Stimulated activated CD4-positive, alpha-beta T cell treated with anti-CD3 and anti-CD28 coated beads, Interleukin-2, amount 100 ng/mL, for 24 hours (primary cell): ENCODE measurements at regions not wholly inside any gene's neighbourhood (a gene's known extent, or its start where the extent isn't known, plus 50 kb on each side); places are given as distances from the start of the nearest gene placed in this dataset.
"Not testable (repeated sequence)": the region's sequence is repeated elsewhere in the genome, so short reads cannot be mapped to it uniquely, and the experiment has no call there.

ENCODE experiments used
- DNase-seq, 2 donors: peaks; one replicate each; pipeline ENCODE4 v3.0.0-alpha.2; 2020

DNA sequence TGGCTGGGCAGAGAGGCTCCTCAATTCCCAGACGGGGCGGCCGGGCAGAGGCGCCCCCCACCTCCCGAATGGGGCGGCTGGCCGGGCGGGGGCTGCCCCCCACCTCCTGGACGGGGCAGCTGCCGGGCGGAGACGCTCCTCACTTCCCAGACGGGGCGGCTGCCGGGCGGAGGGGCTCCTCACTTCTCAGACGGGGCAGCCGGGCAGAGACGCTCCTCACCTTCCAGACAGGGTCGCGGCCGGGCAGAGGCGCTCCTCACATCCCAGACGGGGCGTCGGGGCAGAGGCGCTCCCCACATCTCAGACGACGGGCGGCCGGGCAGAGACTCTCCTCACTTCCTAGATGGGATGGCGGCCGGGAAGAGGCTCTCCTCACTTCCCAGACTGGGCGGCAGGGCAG lies 214.1 kb downstream of the SOX2 start:
- DNase-seq, result not testable (repeated sequence)

DNA sequence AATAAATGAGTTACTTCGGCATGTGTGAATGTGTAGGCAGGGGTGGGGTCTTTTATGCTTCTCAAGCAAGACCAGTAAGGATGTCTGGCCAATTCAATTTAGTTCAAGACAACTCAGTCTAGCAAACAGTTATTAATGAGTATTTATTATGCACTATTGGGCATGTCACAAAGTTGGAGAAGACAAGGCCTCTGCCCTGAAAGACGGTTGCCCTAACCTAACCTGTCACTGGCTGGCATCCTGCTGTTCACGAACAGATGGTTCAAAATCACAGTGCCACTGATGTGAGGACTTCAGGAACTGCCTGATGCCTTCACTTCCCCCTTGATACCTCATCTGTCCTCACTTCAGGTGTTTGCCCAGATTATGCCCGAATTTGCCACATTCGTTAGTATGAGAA lies 217.8 kb downstream of the SOX2 start:
- DNase-seq, result no peak

DNA sequence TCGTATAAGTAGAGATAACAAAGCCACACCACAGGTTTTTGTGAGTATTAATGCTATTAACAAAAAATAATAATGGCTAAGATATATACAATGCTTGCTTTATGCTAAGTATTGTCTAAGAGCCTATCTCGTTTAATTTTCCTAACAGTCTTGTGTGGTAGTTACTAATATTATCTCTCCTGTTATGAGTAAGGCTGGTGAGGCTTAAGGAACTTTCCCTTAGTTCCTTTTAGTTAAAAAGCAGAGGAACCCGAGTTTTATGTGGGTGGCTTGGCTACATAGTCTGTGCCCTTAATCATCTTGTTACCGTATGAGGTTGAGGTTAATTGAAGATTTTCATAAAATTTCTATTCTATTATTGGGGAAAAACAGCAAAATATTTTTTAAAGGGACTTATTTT lies 218.4 kb downstream of the SOX2 start:
- no peak for DNase-seq

DNA sequence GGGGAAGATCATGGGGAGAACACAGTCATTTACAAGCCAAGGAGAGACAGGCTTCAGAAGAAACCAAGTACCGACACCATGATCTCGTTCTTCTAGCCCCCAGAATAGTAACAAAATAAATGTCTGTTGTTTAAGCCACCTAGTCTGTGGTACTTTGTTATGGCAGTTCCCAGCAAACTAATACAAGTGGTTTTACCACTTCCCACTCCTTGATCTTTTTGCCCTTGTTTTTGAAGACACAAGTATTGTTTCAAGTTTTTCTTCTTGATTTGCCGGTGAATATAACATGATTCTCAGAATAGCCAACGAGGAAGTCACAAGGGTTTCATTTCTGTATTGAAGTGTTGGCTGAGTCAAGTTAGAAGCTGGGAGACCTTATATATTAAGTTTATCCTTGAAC lies 220.3 kb downstream of the SOX2 start:
- DNase-seq, result no peak

DNA sequence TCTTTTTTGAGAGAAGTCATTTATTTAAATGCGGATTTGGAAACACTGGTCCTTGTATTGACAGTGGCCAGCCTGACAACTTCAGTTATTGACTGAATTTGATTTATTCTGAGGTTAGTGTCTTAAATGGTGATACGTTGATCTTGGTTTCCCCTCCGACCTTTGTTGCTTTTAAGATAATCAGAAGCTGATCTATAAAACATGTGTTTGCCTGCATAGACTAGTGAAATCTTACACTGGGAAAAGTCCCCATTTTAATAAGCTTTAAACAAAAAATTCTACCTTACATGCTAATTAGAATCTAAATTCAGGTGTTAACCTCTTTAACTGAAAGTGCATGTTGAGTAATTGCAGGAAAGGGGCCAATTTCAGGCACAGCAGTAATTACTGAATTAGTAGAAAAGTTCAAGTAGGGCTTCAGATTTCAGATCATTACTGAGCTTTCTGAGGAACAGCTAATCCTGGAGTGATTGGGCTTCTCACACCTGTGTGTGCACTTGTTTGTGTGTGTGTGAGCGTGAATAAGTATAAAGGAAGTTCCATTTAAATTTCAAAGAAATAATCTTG lies 221.4 kb downstream of the SOX2 start:
- no peak for DNase-seq

DNA sequence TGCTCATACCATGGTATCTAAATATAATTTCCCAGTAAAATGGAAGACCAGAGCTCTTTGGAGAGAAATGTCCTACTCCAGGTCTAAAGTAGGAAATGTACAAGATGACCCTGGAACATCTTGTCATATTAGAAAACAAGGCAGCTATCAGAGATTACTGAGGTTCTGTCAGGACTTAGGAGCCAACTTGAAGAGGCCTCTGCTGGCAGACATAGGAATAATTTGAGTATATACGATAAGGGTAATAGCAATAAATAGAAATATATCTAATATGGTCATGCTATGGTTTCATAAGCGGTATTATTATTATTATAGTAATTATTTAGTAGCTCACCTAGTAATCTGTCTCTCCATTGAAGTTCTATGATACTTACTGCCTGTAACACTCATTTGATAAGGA lies 224.2 kb downstream of the SOX2 start:
- no peak for DNase-seq

DNA sequence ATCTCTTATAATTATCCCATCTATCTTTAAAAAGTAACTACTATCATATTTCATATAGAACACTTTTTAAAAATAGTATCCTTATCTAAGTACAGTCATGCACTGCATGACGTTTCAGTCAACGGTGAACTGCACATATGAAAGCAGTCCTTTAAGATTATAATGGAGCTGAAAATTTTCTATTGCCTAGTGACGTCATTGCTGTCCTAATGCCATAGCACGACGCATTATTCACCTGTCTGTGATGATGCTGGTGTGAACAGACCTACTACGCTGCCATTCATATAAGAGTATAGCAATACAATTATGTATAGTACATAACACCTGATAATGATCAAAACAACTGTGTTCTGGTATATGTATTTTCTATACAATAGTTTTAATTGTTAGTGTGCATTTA lies 225.0 kb downstream of the SOX2 start:
- DNase-seq, result no peak

DNA sequence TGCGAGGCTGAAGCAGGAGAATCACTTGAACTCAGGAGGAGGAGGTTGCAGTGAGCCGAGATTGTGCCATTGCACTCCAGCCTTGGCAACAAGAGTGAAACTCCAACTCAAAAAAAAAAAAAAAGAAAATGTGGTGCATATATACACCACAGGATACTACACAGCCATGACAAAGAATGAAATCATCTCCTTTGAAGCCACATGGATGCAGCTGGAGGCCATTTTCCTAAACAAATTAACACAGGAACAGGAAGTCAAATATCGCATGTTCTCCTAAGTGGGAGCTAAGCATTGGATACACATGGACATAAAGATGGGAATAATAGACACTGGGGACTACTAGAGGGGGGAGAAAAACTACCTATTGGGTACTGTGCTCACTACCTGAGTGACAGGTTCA lies 226.9 kb downstream of the SOX2 start:
- DNase-seq, result not testable (repeated sequence)

DNA sequence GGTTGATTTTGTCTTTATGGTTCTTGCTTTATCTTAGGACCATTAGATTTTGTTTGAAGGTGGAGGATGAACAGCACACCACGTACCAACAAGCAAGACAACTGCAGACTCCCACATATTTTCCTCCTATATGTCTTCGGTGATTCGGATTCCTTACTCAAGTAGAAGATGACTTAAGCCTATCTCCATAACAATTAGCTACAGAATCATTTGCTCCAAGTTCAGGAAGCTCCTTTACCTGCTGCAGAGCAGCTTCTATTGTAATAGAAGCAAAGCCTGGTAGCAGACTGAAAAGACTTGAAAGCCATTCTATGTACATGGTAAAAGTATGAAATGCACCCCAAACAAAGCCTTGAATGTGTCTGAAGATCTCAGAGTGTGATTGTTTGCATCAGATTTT lies 229.0 kb downstream of the SOX2 start:
- no peak for DNase-seq

DNA sequence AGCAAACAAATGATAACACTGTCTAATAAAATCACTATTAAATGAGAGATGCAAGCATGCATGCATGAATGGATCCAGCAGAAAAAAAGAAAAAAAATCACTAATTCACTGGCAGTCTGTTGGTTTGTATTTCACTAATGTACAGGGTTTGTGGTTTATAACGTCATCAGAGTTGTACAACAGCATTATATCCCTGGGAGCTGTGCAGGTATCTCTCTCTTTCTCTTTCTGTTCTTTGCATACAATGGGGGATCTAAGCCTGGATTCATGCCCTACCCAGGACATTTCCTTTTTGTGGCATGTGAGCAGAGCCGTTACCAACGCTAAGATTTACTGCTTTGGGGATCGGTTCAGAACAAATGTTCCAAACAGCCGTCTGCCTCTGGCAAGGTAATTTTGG lies 229.5 kb downstream of the SOX2 start:
- DNase-seq, result no peak

DNA sequence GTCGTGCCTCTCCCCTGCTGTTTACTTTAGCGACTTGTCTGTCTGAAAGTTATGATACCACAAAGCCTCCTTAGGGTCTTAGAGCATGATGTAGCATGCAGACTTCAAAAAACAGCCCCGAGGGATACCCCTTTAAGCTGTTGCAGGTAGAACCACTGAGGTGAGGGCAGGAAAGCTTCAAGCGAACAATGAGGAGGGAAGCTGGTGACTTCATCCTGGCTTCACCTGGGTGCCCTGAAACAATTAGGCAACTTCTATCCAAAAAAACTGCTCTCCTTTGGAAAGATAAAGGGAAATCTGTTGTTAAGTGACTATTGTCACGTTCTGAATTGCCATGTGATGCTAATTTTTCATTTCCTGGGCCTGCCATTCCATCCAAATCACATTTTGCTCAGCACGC lies 231.6 kb downstream of the SOX2 start:
- DNase-seq, result no peak

DNA sequence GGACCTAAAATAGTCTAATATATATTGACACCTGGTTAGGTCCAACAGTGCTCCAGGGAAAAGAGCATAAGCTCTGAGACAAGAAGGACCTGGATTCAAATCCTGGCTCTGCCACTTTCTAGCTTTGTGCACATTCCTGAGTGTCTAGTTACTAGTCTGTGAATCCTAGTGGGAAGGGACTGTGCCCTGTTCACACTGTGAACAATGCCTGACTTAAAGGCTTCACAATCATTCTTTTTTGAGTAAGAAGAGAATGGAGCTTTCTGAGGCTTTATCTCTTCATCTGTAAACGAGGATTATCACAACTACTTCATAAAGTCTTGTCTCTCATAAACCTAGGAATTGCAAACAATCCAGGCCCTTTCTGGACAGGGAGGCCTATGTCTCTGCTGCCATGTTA lies 235.9 kb downstream of the SOX2 start:
- DNase-seq, result no peak

DNA sequence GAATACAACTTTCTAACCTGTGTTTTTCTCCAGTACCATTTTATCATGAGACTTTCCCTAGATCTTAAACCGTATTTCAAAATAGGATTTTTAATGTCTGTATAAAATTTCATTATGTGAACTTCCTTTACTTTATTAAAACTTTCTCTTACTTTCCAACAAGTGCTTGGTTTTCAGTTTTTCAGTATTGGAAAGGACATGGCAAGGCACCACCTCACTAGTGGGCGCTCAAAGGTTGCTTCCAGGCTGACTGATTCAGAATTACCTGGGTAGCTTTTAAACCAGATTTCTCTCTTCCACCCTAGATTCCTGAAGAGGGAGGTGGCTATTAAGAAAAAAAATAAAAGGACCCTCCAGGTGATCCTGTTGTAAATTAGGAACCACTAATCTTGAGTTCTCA lies 236.6 kb downstream of the SOX2 start:
- no peak for DNase-seq

DNA sequence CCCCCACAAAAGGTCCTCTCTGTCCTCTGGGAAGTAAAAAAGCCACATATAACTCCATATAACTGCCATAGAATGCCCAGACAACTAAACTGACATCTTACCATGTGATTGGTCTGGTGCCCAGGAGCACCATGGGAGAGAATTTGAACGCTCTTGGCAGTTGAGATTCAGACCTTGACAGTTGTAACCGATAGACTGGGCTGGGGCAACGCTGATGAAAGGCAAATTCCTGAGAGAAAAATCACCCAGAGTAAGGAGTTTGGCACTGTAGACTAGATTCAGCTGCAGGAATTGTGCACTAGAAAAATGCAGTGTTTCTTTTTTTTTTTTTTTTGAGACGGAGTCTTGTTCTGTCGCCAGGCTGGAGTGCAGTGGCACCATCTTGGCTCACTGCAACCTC lies 240.5 kb downstream of the SOX2 start:
- DNase-seq, result no peak

DNA sequence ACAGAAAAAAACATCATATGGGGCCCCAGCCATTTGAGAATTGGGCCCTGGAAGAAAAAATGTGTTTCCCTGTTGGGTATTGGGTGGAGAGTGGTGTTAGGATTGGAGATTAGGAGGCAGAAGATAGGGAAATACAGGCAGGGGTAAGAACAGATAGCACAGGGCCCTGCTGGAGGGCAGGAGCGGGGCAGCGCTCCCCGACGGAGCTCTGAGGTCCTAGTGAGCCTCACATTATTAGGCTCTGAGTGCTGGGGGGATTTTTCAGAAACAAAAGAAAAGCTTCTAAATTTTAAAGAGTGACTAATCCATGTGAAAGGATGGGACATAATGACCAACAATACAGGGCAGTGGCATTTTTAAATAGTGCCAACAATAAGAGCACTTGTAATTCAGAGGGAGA lies 241.2 kb downstream of the SOX2 start:
- DNase-seq, result no peak

DNA sequence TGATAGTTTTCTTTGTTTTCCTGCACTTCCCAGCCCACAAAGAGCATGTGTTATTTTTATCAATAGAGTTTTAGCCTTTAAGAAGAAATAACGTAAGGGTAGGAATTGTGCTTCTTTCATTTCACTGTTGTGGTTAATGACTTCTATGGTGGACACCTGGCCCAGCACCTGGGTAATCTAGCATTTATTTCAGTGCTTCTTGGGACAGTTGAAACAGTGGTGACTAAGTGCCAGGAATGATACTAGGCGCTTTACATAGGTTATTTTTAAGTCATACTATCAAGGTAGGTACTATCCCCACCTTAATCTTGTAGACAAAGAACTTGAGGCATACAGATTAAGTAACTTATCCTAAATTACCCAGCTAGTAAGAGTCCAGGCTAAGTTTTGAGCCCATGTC lies 243.8 kb downstream of the SOX2 start:
- no peak for DNase-seq

DNA sequence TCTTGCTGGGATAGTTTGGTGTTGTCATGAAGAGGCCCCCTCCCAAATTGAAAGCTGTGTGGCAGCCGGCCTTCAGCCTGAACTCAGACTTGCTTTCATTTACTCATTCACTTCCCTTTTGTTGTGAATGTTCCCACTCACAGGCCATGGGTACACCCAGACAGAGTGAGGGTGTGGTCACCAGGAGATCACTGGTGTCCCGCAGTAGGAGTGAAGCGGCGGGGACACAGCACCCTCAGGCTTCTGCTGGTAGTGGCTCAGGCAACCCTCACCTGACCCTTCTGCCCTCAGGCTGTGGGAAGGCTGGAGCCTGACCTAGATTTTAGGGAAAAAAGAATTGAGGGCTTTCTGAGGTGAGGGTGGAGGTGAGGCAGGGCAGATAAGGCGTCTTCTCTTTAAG lies 244.4 kb downstream of the SOX2 start:
- no peak for DNase-seq

DNA sequence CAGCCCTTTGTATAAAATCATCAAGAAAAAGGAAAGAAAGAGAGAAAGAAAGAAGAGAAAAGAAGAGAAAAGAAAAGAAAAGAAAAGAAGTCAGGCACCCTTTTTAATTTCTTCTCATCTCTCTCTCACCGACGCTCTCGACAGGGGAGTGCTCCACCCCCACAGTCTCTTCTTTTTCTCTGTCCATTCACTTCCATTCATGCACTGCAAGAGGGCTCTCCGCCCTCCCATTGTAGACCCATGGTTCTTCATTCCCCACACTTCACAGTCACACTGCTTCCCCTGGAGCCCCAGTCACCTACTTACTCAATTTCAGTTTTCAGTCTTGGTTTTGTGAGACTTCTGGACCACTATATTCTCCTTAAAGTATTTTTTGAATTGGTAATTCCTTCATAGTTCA lies 254.7 kb downstream of the SOX2 start:
- DNase-seq, result no peak

DNA sequence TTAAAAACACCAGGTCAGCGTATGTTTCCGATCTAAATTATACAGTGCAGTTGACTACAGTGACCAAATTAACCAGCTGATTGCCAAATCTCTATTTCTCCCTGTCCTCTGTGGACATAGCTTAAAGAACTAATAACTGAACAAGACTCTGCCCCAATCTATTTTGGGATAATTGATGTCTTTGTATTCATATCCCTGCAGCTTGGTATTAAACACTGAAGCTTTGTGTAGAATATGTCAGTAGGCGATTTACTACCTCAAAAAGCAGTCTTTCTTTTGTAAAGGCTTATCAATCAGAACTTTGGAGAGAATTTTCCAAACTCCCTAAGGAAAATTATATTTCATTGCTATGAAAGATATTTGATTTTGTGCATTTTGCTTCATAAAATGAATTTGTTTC lies 258.2 kb downstream of the SOX2 start:
- DNase-seq, result no peak

DNA sequence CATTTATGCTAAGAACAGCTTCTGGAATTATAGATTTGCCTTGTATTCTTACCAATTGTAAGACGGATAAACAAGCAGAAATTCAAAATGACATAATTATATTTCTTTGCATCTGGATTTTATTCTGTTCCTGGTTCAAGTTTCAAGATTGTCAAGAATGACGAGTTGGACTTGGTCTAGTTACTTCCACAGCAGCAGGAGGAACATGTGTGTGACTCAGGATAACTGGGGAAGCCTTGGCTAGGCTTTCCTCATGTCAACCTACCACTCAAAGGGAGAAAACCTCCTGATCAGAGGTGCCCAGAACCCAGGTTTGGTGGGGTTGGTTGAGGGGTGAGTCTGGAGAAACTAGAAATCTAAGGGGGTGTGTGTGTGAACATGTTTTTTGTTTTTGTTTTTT lies 259.7 kb downstream of the SOX2 start:
- DNase-seq, result no peak

DNA sequence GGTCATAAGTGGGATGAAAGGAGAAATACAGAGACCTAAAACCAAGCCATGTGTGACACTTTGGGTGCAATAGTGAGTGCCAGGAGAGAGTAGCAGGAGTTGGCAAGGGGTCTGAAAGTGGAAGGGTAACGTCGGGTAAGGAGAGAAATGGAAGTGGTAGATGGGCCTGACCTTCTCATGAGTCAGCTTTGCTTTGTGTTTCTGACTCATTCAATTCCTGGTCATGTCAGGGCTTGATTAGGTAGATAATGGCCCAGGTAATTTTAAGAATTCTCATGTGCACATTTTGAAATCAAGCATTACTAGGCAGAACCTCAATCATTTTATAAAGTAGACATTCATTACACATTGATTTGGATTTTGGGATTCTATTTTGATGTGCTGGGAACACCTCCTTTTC lies 262.5 kb downstream of the SOX2 start:
- no peak for DNase-seq

DNA sequence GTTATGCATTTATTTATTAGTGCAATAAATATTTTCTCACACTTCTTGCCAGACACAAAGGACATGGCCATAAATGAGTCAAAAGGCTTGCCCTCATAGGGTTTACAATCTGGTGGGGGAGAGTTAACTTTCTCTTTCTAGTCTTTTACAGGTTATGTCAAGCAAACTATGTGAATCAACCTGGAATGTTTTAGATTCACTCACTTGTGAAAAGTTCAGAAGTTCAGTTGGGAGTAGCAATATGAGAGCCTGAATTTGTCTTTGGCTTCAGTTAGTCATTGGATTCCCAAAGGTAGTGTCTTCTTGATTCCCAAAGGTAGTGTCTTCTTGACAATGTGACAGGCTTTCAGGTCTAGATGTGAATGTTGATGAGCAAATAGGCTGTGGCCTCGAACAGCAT lies 264.8 kb downstream of the SOX2 start:
- DNase-seq, result no peak

DNA sequence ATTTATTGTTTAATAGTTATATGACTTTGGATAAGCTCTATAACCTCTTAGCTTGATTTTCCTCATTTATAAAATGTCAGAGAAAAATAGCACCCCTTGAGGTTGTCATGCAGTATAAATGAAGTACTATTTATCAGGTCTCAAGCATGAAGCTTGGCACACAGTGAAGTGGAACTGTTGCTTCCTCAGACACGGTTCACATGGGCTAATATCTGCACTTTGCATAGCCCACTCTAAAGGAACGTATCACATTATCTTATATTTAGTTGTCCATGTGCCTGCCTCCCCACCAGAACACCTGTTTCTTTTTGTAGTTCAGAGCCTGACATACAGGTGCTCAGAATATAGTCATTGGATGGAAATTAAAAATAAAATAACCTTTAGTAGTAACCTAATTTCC lies 273.7 kb downstream of the SOX2 start:
- DNase-seq, result no peak

DNA sequence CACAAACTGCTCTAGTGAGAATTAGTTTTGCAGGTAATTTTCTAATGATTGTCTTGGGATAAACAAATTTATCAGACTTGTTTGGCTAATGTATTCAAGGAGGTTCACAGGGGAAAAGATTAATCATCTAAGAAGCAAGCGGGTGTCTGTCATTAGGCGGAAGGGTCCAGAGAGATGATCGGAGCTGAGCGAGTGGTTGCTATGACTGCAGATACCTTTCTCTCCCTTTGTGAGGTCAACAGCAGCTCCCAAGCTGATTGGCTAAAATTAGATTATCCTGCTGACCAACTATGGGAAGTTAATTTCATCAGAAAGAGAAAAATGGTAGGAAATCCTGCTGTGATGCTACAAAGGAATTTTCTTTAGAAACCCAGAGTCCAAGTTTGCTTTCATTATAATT lies 276.0 kb downstream of the SOX2 start:
- DNase-seq, result no peak

DNA sequence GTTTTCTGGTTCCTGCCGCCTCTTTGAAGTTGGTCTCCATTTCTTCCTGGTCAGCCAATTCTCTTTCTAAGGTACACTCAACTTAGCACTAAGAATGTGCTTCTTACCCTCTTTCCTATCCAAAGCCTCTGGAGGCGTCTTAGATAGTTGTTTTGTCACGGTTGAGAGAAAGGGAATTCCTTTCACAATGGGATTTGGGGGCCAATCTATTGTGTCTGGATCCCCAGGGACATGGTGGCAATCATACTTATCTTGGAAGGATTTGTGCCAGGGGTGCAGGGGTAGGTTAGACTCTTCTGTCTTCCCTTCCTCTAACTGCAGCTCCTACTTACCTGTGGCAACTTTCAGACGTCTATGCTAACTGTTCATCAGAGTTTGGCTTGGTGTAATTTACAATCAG lies 287.1 kb downstream of the SOX2 start:
- no peak for DNase-seq

DNA sequence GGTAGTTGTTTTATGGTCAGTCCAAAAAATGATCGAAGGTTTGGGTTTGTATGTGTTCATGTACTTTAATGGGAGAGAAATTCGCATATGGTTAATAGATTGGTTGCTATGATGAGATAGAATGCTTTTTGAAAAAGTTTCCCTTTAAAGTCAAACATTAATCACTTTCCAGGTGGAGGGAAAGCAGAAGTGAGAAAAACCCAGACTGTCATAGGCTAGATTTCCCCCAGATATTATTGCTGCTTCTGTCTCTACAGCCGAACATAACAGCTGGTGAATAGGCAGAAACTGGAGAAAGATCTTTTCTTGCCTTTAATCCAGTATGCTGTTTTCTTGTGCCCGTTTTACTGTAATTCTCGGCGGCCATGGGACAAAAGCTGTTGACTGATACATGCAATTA lies 287.6 kb downstream of the SOX2 start:
- DNase-seq, result no peak
